Mesendoderm (in vitro differentiated cells): ENCODE measurements at regions not wholly inside any gene's neighbourhood (a gene's known extent, or its start where the extent isn't known, plus 50 kb on each side); places are given as distances from the start of the nearest gene placed in this dataset.

Experiments used
- DNase-seq: peaks from one replicate; pipeline ENCODE4 v3.0.0; 2013
- H2AK5ac ChIP-seq: 2 replicates; pipeline ENCODE4 v1.6.1; 2013; ENCODE audit warnings: low read length, inconsistent platforms
- H2BK120ac ChIP-seq: 2 replicates; pipeline ENCODE4 v1.6.1; 2013; ENCODE audit warnings: low read depth, mild to moderate bottlenecking, low read length, moderate library complexity, mixed read lengths
- H2BK15ac ChIP-seq: replicated peaks from 2 replicates; pipeline ENCODE4 v1.6.1; 2013; ENCODE audit warnings: low read depth, mild to moderate bottlenecking, moderate library complexity
- H2BK5ac ChIP-seq: 2 replicates; pipeline ENCODE4 v1.6.1; 2013; ENCODE audit warnings: low read length, inconsistent platforms
- H3K18ac ChIP-seq: 2 replicates; pipeline ENCODE4 v1.6.1; 2013; ENCODE audit warnings: mild to moderate bottlenecking, low read length, mixed read lengths
- H3K23ac ChIP-seq: one replicate; pipeline ENCODE4 v1.6.1; 2013; ENCODE audit warnings: low read length
- H3K27ac ChIP-seq: 2 replicates; pipeline ENCODE4 v1.5.1; 2013; ENCODE audit warnings: low read depth, mild to moderate bottlenecking, inconsistent platforms, low read length, moderate library complexity
- H3K27me3 ChIP-seq: 2 replicates; pipeline ENCODE4 v1.6.1; 2013; ENCODE audit warnings: low read length, control low read depth, mild to moderate bottlenecking, inconsistent platforms; ENCODE audit not compliant: insufficient read depth, poor library complexity
- H3K36me3 ChIP-seq: 2 replicates; pipeline ENCODE4 v1.6.1; 2013; ENCODE audit warnings: low read length, inconsistent platforms; ENCODE audit not compliant: control insufficient read depth, insufficient read depth
- H3K4ac ChIP-seq: one replicate; pipeline ENCODE4 v1.6.1; 2013; ENCODE audit warnings: low read depth, mild to moderate bottlenecking, low read length, moderate library complexity
- H3K4me1 ChIP-seq: 2 replicates; pipeline ENCODE4 v1.6.1; 2013; ENCODE audit warnings: low read depth, low read length, inconsistent platforms; ENCODE audit not compliant: control insufficient read depth
- H3K4me2 ChIP-seq: 2 replicates; pipeline ENCODE4 v1.6.1; 2013; ENCODE audit warnings: low read length
- H3K4me3 ChIP-seq: 2 replicates; pipeline ENCODE4 v1.5.1; 2013; ENCODE audit warnings: mild to moderate bottlenecking, low read length
- H3K56ac ChIP-seq: one replicate; pipeline ENCODE4 v1.6.1; 2013; ENCODE audit warnings: low read length
- H3K79me1 ChIP-seq: 2 replicates; pipeline ENCODE4 v1.6.1; 2013; ENCODE audit warnings: low read length, inconsistent platforms
- H3K79me2 ChIP-seq: 2 replicates; pipeline ENCODE4 v1.6.1; 2013; ENCODE audit warnings: mild to moderate bottlenecking, low read length; ENCODE audit not compliant: control insufficient read depth, insufficient read depth
- H3K9ac ChIP-seq: 2 replicates; pipeline ENCODE4 v1.6.1; 2013; ENCODE audit warnings: low read length, inconsistent platforms
- H4K5ac ChIP-seq: one replicate; pipeline ENCODE4 v1.6.1; 2013; ENCODE audit warnings: low read length
- H4K8ac ChIP-seq: one replicate; pipeline ENCODE4 v1.6.1; 2013; ENCODE audit warnings: low read depth, mild to moderate bottlenecking, control low read depth, low read length, moderate library complexity
- WGBS: extraction: QIAGEN DNeasy Blood & Tissue Kit; methylation state at CpG from one replicate; pipeline ENCODE4 v1.1.7; 2013; ENCODE audit warnings: low lambda C conversion rate, missing lambda C conversion rate; ENCODE audit not compliant: insufficient coverage; ENCODE audit errors: extremely low coverage; 5-methylcytosine and 5-hydroxymethylcytosine counted together

GRCh38 chr4:31518796-31519250, 798.7 kb downstream of the PCDH7 start:
- no peak overlapping the region for H3K27ac ChIP-seq
- DNase-seq = no peak
- H3K36me3 ChIP-seq = no peaks in the 10 kb centered on the region
- H3K18ac ChIP-seq = no peak overlapping the region
- H3K4me3 ChIP-seq = no peak overlapping the region
- no peak overlapping the region for H4K5ac ChIP-seq
- H3K27me3 ChIP-seq = no peaks in the 10 kb centered on the region
- H3K79me1 ChIP-seq = no peaks in the 10 kb centered on the region
- H3K56ac ChIP-seq = no peak overlapping the region
- no peak overlapping the region for H2BK5ac ChIP-seq
- WGBS = no CpG with 5 or more reads among the region's 3 CpGs
- no peaks in the 10 kb centered on the region for H3K4me1 ChIP-seq
- no peak overlapping the region for H3K9ac ChIP-seq
- H2AK5ac ChIP-seq = no peak overlapping the region
- H4K8ac ChIP-seq = no peak overlapping the region
- no peaks in the 10 kb centered on the region for H3K79me2 ChIP-seq
- no peak overlapping the region for H3K4ac ChIP-seq
- H3K23ac ChIP-seq = no peak overlapping the region
- no peak overlapping the region for H2BK120ac ChIP-seq
- no peak overlapping the region for H3K4me2 ChIP-seq
- no peak overlapping the region for H2BK15ac ChIP-seq

- no peak overlapping the region for H3K9ac ChIP-seq
- no peak overlapping the region for H3K4me3 ChIP-seq
- H3K4me2 ChIP-seq = no peak overlapping the region
- H2BK15ac ChIP-seq = no peak overlapping the region
- no peak overlapping the region for H3K4ac ChIP-seq
- H3K79me2 ChIP-seq = no peaks in the 10 kb centered on the region
- WGBS = no CpG with 5 or more reads among the region's 3 CpGs
- no peak overlapping the region for H4K8ac ChIP-seq
- no peaks in the 10 kb centered on the region for H3K27me3 ChIP-seq
- H3K18ac ChIP-seq = no peak overlapping the region
- no peak overlapping the region for H3K23ac ChIP-seq
- H2AK5ac ChIP-seq = no peak overlapping the region
- no peaks in the 10 kb centered on the region for H3K36me3 ChIP-seq
- H2BK120ac ChIP-seq = no peak overlapping the region
- H4K5ac ChIP-seq = no peak overlapping the region
- H3K4me1 ChIP-seq = no peaks in the 10 kb centered on the region
- peak; percentile 4 for DNase-seq
- no peak overlapping the region for H3K56ac ChIP-seq
- no peaks in the 10 kb centered on the region for H3K79me1 ChIP-seq
- no peak overlapping the region for H2BK5ac ChIP-seq
- no peak overlapping the region for H3K27ac ChIP-seq
Observed at GRCh38 chr4:31530555-31530954, 810.4 kb downstream of the PCDH7 start.

DNA sequence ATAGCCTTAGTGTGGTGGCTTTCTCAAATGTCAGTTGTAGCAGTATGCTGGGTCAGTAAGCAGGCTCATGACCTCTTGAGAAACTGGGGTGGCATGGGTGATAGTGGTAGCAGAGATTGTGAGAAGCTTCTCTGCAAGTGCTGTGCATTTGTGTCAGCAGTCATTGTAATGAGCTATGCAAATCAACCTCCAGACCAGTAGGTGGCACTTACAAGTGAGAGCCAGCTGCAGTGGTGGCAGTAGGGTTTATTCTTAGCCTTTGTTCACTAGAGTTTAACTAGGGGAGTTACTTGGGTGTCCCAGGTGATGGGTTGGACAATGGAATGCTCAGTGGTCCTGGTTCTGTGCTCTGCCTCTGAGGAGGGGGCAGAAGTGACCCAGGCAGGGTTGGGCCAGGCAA, 818.7 kb downstream of the PCDH7 start:
- Histone ChIP-seq H3K4me3 (no peak overlapping the region), H3K79me1 (no peaks in the 10 kb centered on the region), H3K4me2 (no peak overlapping the region), H3K27me3 (no peaks in the 10 kb centered on the region), H4K8ac (no peak overlapping the region), H3K36me3 (no peaks in the 10 kb centered on the region), H2AK5ac (no peak overlapping the region), H3K18ac (no peak overlapping the region), H2BK5ac (no peak overlapping the region), H4K5ac (no peak overlapping the region), H3K79me2 (no peaks in the 10 kb centered on the region), H3K23ac (no peak overlapping the region), H2BK120ac (no peak overlapping the region), H3K56ac (no peak overlapping the region), H3K9ac (no peak overlapping the region), H2BK15ac (no peak overlapping the region), H3K27ac (no peak overlapping the region), H3K4ac (no peak overlapping the region), H3K4me1 (no peaks in the 10 kb centered on the region)
- DNase-seq = peak; percentile 15

DNA sequence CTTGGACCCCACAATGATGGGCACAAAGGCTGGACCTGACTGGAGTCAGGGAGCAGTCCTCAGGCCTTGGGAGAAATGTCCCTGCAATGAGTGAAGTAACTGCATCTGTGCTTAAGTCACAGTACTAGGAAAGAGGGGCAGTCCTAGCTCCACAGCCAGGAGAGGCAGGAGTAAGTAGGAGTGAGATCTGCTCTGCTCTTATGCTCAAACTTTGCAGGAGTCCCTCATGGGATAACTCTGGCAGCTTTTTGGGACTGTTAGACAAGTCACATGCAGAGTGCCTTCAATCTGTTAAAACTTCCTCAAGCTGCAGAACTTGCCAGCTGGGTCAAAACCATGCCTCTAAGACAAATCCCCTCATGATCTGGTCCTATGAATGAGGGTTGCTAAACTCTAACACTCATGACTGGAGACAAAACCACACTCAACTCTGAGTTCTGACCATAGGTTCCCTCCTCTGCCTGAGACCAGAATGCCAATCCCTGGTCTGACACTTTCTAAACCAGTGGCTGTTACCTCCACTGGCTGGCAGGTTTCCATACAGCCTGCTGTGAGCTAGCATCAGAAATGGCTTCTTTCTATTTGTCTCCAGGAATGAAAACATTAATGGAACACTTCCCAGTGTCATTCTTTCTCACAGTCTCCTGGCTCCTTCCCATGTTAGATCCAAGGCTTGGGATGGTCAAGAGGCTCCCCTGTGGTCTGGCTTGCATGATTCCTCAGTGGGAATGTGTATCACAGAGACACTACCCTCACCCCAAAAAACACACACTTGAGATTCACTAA, 819.3 kb downstream of the PCDH7 start:
- no peak overlapping the region for H2AK5ac ChIP-seq
- H3K56ac ChIP-seq = no peak overlapping the region
- H3K9ac ChIP-seq = no peak overlapping the region
- H3K79me1 ChIP-seq = no peaks in the 10 kb centered on the region
- no peak for DNase-seq
- H4K8ac ChIP-seq = no peak overlapping the region
- no peak overlapping the region for H3K4me3 ChIP-seq
- no peaks in the 10 kb centered on the region for H3K27me3 ChIP-seq
- no peak overlapping the region for H3K4ac ChIP-seq
- no peak overlapping the region for H3K4me2 ChIP-seq
- no peak overlapping the region for H2BK120ac ChIP-seq
- no peaks in the 10 kb centered on the region for H3K79me2 ChIP-seq
- H3K27ac ChIP-seq = no peak overlapping the region
- H3K36me3 ChIP-seq = no peaks in the 10 kb centered on the region
- H3K23ac ChIP-seq = no peak overlapping the region
- no peak overlapping the region for H3K18ac ChIP-seq
- H4K5ac ChIP-seq = no peak overlapping the region
- H2BK5ac ChIP-seq = no peak overlapping the region
- H2BK15ac ChIP-seq = no peak overlapping the region
- H3K4me1 ChIP-seq = no peaks in the 10 kb centered on the region

DNA sequence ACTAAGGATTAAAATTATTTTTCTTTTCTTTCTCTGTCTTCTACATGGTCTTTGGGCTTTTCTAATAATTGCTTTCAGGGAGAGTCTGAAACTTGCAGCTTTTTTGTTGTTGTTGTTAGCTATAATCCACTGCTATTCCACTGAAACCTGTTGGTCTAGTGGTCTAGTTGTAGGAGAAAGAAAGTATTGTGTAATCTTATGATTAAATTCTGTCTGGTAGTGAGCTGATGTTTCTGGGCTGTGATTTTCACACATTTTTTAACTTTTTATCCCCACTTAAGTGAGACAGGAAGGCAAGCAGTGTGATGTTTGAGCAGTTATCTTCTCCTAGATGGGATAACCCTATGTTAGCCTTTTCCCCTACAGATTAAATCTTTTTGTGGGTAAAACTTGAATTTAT, 825.2 kb downstream of the PCDH7 start:
- H2BK120ac ChIP-seq = no peak overlapping the region
- no peak overlapping the region for H3K9ac ChIP-seq
- no peak overlapping the region for H2AK5ac ChIP-seq
- H3K4me3 ChIP-seq = no peak overlapping the region
- H3K79me2 ChIP-seq = no peaks in the 10 kb centered on the region
- H3K27me3 ChIP-seq = no peaks in the 10 kb centered on the region
- H3K4me2 ChIP-seq = no peak overlapping the region
- no peak overlapping the region for H3K18ac ChIP-seq
- H4K8ac ChIP-seq = no peak overlapping the region
- H3K27ac ChIP-seq = no peak overlapping the region
- H3K79me1 ChIP-seq = no peaks in the 10 kb centered on the region
- H3K23ac ChIP-seq = no peak overlapping the region
- H2BK15ac ChIP-seq = no peak overlapping the region
- no peak overlapping the region for H3K56ac ChIP-seq
- no peak overlapping the region for H4K5ac ChIP-seq
- no peak overlapping the region for H2BK5ac ChIP-seq
- no peaks in the 10 kb centered on the region for H3K36me3 ChIP-seq
- H3K4ac ChIP-seq = no peak overlapping the region
- no peak for DNase-seq
- no peaks in the 10 kb centered on the region for H3K4me1 ChIP-seq

GRCh38 chr4:31545755-31546154, 825.6 kb downstream of the PCDH7 start:
- H3K9ac ChIP-seq = no peak overlapping the region
- no peak overlapping the region for H3K27ac ChIP-seq
- no CpG with 5 or more reads among the region's 1 CpG for WGBS
- H3K4me3 ChIP-seq = no peak overlapping the region
- H3K79me1 ChIP-seq = no peaks in the 10 kb centered on the region
- H3K27me3 ChIP-seq = no peaks in the 10 kb centered on the region
- no peak overlapping the region for H2BK5ac ChIP-seq
- no peak for DNase-seq
- H2BK120ac ChIP-seq = no peak overlapping the region
- no peaks in the 10 kb centered on the region for H3K79me2 ChIP-seq
- H2AK5ac ChIP-seq = no peak overlapping the region
- no peak overlapping the region for H4K8ac ChIP-seq
- no peak overlapping the region for H3K18ac ChIP-seq
- H3K4me1 ChIP-seq = no peaks in the 10 kb centered on the region
- H3K56ac ChIP-seq = no peak overlapping the region
- H4K5ac ChIP-seq = no peak overlapping the region
- no peak overlapping the region for H3K23ac ChIP-seq
- no peak overlapping the region for H2BK15ac ChIP-seq
- H3K4ac ChIP-seq = no peak overlapping the region
- no peak overlapping the region for H3K4me2 ChIP-seq
- H3K36me3 ChIP-seq = no peaks in the 10 kb centered on the region
